ENCODE measurements at regions not wholly inside any gene's neighbourhood (a gene's known extent, or its start where the extent isn't known, plus 50 kb on each side); places are given as distances from the start of the nearest gene placed in this dataset.

GRCh38 chr13:74324338-74324737 lies 190.1 kb upstream of the KLF12 start:
- DNase-seq (ENCODE audit: extremely low read depth in 1 of 11, low read depth in 9 of 11, low spot score in 4 of 11), result no peak

DNA sequence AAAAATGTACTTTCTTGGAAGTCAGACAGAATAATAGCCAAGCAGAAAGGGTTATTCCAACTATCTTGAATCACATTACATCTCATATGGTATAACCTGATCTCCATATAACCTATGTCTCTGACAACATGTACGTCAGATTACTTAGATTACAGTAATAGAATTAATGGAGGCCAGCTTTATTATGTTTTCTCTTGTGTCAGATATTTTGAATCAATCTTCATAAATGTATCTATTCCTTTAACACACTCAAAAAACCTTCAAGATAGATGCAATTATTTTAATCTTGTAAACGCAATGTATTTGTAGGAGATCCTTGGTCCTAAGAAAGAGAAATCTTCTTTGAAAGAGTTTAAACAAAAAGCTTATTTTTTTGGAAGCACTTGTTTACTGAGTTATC lies 188.4 kb upstream of the KLF12 start:
- DNase-seq (ENCODE audit: extremely low read depth in 1 of 11, low read depth in 9 of 11, low spot score in 4 of 11), result no peak

DNA sequence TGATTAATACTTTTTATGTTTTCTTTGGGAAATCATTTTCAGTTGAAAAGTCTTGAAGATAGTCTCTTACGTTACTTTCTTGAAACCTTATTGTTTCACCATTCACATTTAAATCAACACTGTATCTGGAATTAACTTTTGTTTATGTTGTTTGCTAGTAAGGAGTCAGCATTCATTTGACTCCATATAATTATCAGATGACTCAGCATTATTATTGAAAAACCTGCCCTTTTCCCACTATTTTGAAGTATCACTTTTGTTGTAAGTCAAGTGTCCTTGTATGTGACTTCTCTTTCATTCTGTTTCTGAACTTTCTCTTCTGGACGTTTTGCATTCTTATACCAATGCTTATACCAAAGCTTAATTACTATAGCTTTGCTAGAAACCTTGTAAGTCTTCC lies 186.1 kb upstream of the KLF12 start:
- DNase-seq (ENCODE audit: extremely low read depth in 1 of 11, low read depth in 9 of 11, low spot score in 4 of 11), result no peak

GRCh38 chr13:74316547-74316946 lies 182.3 kb upstream of the KLF12 start:
- peak in 2 of 11 donors; percentile 20 to 34 for DNase-seq (ENCODE audit: extremely low read depth in 1 of 11, low read depth in 9 of 11, low spot score in 4 of 11)

GRCh38 chr13:74306496-74306895 lies 172.3 kb upstream of the KLF12 start:
- DNase-seq (ENCODE audit: extremely low read depth in 1 of 11, low read depth in 9 of 11, low spot score in 4 of 11), result peak in 1 of 11 donors; percentile 50

DNA sequence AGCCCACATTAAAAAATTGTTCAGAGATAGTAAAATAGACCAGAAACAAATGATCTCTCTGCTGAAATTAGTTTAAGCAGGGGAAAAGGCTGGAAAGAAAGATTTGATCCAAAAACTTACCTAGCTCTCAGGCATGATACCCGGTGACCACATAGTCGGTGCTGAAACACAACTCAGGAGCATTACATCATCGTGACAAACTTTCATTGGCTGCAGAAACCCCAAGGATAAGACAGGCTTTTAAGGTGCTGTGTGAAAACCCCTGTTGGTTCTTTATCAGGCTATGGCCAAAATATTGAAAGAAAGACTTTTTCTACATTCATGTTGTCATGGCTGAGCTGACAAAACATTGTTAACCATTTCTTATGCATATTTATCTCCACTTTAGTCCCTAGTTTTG lies 171.7 kb upstream of the KLF12 start:
- peak in 1 of 11 donors; percentile 38 for DNase-seq (ENCODE audit: extremely low read depth in 1 of 11, low read depth in 9 of 11, low spot score in 4 of 11)

DNA sequence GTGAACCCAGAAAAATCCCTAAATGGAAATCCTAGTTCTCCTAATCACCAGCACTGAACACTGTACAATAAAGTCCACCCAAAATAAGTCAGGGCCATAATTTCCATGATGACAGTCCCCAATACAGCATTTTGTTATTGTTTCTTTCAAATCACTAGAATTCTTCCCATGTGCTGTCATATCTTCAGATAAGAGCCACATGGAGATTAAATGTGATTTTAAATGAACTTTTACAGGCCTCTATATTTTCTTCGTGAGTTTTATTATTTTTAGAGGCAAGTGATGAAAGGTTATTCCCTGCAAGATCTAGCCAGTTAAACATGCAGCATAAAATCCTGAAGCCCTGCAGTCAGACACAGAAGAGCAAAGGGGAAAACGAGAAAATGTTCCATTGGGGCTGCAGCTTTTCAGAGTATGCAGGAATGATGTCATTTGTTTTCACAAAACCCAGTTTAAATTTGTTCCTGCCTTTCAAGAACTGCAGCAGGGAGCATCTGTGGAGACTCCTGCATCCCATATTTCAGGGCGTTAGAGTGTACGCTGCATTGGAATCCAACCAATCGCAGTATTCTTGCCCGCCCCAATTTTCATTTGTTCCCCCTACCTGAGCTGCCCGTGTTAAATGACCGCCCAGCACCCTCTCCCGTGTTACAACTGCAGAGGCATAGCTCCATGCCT lies 167.2 kb upstream of the KLF12 start:
- DNase-seq (ENCODE audit: extremely low read depth in 1 of 11, low read depth in 9 of 11, low spot score in 4 of 11), result peak in 2 of 11 donors; percentile 51 to 54

DNA sequence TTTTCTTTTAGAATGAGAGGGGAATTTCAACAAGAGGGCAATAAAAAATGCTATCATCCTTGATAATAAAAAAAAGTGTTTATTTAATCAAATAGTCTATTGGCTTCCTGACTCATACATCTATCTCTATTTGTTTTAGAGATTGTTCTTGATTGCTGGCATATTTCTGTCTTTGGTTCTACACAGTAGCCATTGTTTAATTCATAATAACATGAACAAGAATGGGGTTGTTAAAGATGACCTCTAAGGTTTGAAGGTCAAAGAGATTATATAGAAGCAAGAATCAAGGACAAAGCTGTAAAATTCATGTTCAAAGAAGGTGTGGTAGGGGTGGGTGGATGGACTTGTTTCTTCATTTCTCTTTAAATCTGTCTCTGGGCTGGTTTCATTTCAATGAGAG lies 166.0 kb upstream of the KLF12 start:
- no peak for DNase-seq (ENCODE audit: extremely low read depth in 1 of 11, low read depth in 9 of 11, low spot score in 4 of 11)

GRCh38 chr13:74299721-74300120 lies 165.5 kb upstream of the KLF12 start:
- DNase-seq (ENCODE audit: extremely low read depth in 1 of 11, low read depth in 9 of 11, low spot score in 4 of 11), result no peak

GRCh38 chr13:74298923-74299322 lies 164.7 kb upstream of the KLF12 start:
- DNase-seq (ENCODE audit: extremely low read depth in 1 of 11, low read depth in 9 of 11, low spot score in 4 of 11), result no peak

DNA sequence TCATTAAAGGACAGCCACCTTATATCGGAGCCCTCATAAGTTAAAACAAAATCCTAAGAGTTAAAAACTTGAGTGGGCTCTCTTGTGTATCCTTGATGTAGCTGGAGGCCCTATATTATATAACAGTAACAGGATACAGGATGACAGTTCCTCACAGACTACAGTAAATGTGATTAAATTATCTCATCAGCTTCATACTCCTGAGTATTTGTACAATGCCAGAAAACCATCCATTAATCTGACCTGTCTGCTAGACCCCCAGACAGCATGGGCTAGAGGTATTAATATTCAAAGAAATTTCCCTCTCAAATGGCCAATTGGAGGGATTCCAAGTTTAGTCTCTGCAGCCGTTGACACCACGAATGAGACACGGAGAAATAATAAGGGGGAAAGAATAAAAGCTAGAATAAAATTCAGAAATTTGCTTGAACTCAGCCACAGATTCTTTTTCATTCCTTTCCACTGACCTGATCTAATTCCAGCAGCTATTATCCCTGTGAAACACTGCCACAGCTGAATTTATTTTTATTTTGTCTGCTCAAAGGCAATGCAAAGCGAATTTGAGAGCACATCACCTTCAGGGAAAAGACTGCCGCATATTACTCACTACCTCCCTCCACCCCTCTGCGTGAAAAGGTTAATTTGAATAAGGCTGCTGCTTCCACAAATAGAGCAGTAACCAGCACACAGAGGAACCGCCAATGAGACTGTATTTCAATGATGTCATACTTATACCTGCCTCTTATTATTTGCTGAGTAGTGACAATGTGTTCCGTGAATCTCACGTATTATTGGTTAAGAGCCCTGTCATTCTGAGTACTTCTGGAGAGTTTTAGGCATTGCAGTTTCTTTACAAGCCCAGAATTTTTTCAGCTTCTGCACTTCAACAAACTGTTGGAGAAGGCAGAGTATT lies 155.9 kb upstream of the KLF12 start:
- DNase-seq (ENCODE audit: extremely low read depth in 1 of 11, low read depth in 9 of 11, low spot score in 4 of 11), result peak in 9 of 11 donors; percentile 67 to 95 (median 84)

- no peak for DNase-seq (ENCODE audit: extremely low read depth in 1 of 11, low read depth in 9 of 11, low spot score in 4 of 11)
Observed at GRCh38 chr13:74289107-74289506, 154.9 kb upstream of the KLF12 start.

- peak in 3 of 11 donors; percentile 33 to 53 (median 46) for DNase-seq (ENCODE audit: extremely low read depth in 1 of 11, low read depth in 9 of 11, low spot score in 4 of 11)
Observed at GRCh38 chr13:74288361-74288911, 154.2 kb upstream of the KLF12 start.

GRCh38 chr13:74287724-74288169 lies 153.5 kb upstream of the KLF12 start:
- DNase-seq (ENCODE audit: extremely low read depth in 1 of 11, low read depth in 9 of 11, low spot score in 4 of 11), result peak in 10 of 11 donors; percentile 74 to 91 (median 84)

GRCh38 chr13:74280795-74281490 lies 146.7 kb upstream of the KLF12 start:
- no peak for DNase-seq (ENCODE audit: extremely low read depth in 1 of 11, low read depth in 9 of 11, low spot score in 4 of 11)

DNA sequence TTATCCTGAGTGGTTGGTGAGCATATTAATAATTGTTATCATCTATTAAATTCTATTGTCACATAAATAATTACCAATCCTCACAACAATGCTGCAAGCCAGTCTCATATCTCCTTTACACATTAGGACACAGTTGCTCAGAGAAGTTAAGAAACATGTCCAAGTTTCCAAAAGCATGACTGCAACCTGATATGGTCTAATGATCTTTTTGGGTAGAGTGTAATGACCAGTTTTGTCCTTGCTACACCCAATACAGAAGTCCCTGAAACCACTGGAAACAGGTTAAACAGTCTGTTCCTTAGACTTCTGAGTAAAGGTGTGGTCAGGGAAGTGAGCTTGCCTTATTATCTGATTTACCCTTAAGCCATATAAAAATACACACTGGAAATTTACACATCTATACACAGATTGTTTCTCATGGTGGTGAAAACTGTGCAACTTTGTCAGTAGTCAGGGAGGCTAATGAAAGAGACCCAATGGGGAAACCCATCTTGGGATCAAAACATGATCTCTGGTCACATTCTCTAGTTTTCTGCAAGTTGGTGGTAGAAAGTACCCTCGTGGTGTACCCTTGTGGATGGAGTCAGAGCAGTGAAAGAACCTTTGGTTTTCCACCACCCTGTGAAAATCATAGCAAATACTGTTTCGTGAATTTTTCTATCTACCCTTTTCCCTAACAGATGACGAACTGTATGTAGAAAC lies 146.0 kb upstream of the KLF12 start:
- no peak for DNase-seq (ENCODE audit: extremely low read depth in 1 of 11, low read depth in 9 of 11, low spot score in 4 of 11)

DNA sequence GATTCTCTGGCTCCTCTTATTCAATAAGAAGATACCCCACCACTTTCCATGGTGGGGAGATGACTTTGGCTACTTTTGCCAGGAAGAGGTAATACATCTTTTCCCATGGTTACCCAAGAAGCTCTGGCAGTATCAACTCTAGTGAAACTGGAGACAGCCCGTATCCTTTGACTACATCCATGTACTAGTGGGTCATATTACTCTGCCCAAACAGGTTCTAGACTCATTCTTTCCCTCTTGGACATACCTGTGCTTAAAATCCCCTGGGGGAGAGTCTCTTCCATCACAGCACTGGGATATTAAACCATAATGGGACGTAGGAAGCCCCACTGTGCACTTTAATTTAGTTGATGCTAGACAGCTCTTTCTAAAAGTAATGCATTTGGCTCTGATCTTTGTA lies 144.7 kb upstream of the KLF12 start:
- no peak for DNase-seq (ENCODE audit: extremely low read depth in 1 of 11, low read depth in 9 of 11, low spot score in 4 of 11)

DNA sequence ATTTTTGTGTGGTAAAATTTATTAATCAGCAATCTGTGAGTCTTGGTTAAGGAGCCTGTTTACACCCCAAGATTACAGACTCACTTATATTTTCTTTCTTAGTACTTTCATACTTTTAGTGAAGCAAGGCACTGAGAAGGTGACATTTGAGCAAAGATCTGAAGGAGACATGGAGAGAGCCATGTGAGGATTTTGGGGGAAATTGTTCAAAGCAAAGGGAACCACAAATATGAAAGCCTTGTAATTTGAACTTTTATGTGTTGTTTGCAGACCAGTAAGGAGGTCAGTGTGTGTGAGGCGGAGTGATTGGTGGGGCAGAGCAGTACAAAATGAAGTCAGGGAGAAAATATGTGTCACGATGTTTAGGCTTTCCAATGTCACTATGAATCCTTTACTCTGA lies 140.7 kb upstream of the KLF12 start:
- DNase-seq (ENCODE audit: extremely low read depth in 1 of 11, low read depth in 9 of 11, low spot score in 4 of 11), result no peak

- DNase-seq (ENCODE audit: extremely low read depth in 1 of 11, low read depth in 9 of 11, low spot score in 4 of 11), result no peak
Observed at GRCh38 chr13:74273581-74273980, 139.4 kb upstream of the KLF12 start.
